ENCODE measurements at regions not wholly inside any gene's neighbourhood (a gene's known extent, or its start where the extent isn't known, plus 50 kb on each side); places are given as distances from the start of the nearest gene placed in this dataset.

GRCh38 chr4:41859087-41859486 lies 76.1 kb upstream of the TMEM33 start:
- no peak for TF ChIP-seq CTCF (IDR thresholded peaks at IDR 0.05)
- TF ChIP-seq REST (IDR thresholded peaks at IDR 0.05; ENCODE audit: insufficient read depth in 1 of 2, low read depth in 2 of 2, low read length in 1 of 2) = no peak
- TF ChIP-seq POLR2AphosphoS5 (IDR thresholded peaks at IDR 0.05; ENCODE audit: low read depth, low read length) = no peak
- no peak for TF ChIP-seq SIN3A (IDR thresholded peaks at IDR 0.05; ENCODE audit: borderline replicate concordance, insufficient read depth, low read depth, low read length)

Measured in Panc1 (cell line).